Muscle of back (tissue), 3 donors: ENCODE measurements at regions not wholly inside any gene's neighbourhood (a gene's known extent, or its start where the extent isn't known, plus 50 kb on each side); places are given as distances from the start of the nearest gene placed in this dataset.

Experiments
- DNase-seq, 3 donors: peaks; one replicate each; pipeline versions ENCODE4 v3.0.0 to v3.0.0-alpha.2; 2013

DNA sequence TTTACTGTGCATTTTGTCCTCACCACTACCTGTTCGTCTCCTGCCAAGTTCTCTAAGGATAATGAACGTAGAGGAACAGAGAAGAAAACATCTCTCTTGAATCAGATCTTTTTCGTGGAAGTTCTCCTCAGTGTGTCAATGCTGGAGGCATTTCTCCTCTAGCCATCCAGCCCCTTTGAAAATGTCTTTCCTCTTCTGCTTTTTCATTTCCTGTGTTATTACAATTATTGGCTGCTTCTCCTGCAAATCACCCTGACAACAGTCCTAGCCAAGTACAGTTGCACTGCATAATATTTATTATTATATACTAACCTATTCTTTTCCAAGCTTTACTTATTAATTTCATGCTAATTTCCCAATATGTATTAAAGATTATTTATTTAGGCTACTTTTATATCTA lies 61.8 kb upstream of the TRPM3 start:
- DNase-seq = no peak

- no peak for DNase-seq
Measured at GRCh38 chr9:71179183-71179582, 57.8 kb upstream of the TRPM3 start.

DNA sequence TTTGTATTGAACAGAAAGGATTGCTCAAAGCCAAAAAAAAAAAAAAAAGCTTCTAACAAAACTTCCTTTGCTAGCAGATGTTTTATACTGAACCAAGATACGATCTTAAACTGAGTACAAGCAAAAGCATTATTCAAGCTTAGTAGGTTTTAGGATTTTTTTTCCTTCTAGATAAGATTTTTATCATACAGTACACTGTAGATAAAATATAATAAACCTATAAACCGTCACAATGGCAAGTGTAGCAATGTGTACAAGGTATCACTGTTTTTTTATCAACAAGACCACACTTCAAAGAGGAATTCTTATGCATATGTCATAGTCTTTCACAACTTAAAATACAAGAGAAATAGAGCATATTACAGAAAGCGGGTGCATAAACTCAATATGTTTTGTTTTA lies 56.5 kb upstream of the TRPM3 start:
- DNase-seq = no peak

- no peak for DNase-seq
Measured at GRCh38 chr9:71171517-71171916, 50.1 kb upstream of the TRPM3 start.
